ENCODE measurements at regions not wholly inside any gene's neighbourhood (a gene's known extent, or its start where the extent isn't known, plus 50 kb on each side); places are given as distances from the start of the nearest gene placed in this dataset.

DNA sequence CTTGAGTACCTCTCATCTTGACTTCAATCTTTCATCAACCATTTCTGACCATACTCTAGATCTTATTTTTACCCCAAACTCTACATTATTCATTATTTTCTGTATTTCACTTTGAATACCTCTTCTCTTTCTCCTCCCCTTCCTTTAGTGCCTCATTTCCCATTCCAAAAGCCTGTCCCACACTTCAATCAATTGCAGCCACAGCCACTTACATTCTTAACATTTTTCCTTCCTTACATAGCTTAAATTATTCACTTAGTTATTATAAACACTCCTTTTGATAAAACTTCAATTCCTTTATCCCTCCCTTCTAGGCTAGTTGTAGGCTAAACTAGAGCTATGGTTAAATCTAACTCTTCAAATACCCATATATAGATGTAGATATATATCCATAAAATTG, 344.0 kb downstream of the PRR16 start:
- H3K4me3 ChIP-seq = no peak overlapping the region
- intact Hi-C loops (cut with DNase I; ENCODE audit: low total_unique reads) (no loop called here), in situ Hi-C loops (cut with MboI; ENCODE audit: low pct_ligation_motif_present in 1 of 4, low pct_unique_long_range_greater_than_20kb in 1 of 4, low sequenced_read_pairs in 3 of 4) (no loop called here)
- no peaks in the 10 kb centered on the region for H3K4me1 ChIP-seq
- no peak overlapping the region for H3K27ac ChIP-seq
- no peaks in the 10 kb centered on the region for H3K27me3 ChIP-seq
- peaks cover 0 to 4% of the 10 kb centered on the region in 2 donors for H3K9me3 ChIP-seq
- TF ChIP-seq, protein P1, sequence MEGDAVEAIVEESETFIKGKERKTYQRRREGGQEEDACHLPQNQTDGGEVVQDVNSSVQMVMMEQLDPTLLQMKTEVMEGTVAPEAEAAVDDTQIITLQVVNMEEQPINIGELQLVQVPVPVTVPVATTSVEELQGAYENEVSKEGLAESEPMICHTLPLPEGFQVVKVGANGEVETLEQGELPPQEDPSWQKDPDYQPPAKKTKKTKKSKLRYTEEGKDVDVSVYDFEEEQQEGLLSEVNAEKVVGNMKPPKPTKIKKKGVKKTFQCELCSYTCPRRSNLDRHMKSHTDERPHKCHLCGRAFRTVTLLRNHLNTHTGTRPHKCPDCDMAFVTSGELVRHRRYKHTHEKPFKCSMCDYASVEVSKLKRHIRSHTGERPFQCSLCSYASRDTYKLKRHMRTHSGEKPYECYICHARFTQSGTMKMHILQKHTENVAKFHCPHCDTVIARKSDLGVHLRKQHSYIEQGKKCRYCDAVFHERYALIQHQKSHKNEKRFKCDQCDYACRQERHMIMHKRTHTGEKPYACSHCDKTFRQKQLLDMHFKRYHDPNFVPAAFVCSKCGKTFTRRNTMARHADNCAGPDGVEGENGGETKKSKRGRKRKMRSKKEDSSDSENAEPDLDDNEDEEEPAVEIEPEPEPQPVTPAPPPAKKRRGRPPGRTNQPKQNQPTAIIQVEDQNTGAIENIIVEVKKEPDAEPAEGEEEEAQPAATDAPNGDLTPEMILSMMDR (IDR thresholded peaks at IDR 0.05) = no peak
- TF ChIP-seq POLR2AphosphoS5 (IDR thresholded peaks at IDR 0.05) (no peak), EP300 (IDR thresholded peaks at IDR 0.05; ENCODE audit: low read depth) (no peak), POLR2A (IDR thresholded peaks at IDR 0.05) (no peak)
- no peak for DNase-seq
- no peaks in the 10 kb centered on the region for H3K36me3 ChIP-seq

DNA sequence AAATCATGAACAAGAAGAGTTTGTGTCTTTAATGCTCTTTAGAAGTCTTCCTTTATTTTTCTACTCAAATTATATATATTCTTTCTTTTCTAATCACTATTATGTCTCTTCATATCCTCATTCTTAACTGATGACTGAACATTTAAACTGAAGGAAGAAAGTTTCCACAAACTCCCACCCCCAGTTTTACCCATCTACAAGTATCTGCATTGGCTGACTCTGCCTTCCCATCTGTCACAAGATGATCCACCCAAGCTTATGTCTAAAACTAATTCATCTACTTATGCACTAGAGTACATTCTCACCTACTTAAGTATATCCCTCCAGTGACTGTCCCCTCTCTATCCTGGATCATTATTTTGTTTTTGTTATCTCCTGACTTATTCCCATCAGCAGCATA, 344.5 kb downstream of the PRR16 start:
- no peaks in the 10 kb centered on the region for H3K36me3 ChIP-seq
- DNase-seq = no peak
- intact Hi-C loops (cut with DNase I; ENCODE audit: low total_unique reads) (no loop called here), in situ Hi-C loops (cut with MboI; ENCODE audit: low pct_ligation_motif_present in 1 of 4, low pct_unique_long_range_greater_than_20kb in 1 of 4, low sequenced_read_pairs in 3 of 4) (no loop called here)
- TF ChIP-seq, protein P1 (IDR thresholded peaks at IDR 0.05) = no peak
- TF ChIP-seq EP300 (IDR thresholded peaks at IDR 0.05; ENCODE audit: low read depth) = no peak
- no peak for TF ChIP-seq POLR2A (IDR thresholded peaks at IDR 0.05)
- TF ChIP-seq POLR2AphosphoS5 (IDR thresholded peaks at IDR 0.05) = no peak
- H3K4me3 ChIP-seq = no peak overlapping the region
- no peak overlapping the region for H3K27ac ChIP-seq
- no peaks in the 10 kb centered on the region for H3K4me1 ChIP-seq
- peaks cover 0 to 4% of the 10 kb centered on the region in 2 donors for H3K9me3 ChIP-seq
- H3K27me3 ChIP-seq = no peaks in the 10 kb centered on the region

DNA sequence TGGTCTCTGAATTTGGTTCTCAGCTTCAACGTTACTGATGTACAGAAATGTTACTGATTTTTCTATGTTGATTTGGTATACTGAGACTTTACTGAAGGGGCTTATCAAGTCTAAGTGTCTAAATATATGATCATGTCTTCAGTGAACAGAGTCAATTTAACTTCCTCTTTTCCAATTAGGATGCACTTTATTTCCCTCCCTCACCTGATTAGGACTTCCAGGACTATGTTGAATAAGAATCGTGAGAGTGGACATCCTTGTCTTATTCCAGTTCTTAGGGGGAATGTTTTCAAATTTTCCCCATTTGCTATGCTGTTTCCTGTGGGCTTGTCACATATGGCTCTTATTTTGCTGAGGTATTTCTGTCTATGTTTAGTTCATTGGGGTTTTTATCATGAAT, 349.5 kb downstream of the PRR16 start:
- Histone ChIP-seq H3K27ac (no peak overlapping the region), H3K36me3 (no peaks in the 10 kb centered on the region), H3K4me1 (no peaks in the 10 kb centered on the region), H3K27me3 (no peaks in the 10 kb centered on the region), H3K9me3 (peaks cover 0 to 4% of the 10 kb centered on the region in 2 donors), H3K4me3 (no peak overlapping the region)
- TF ChIP-seq POLR2A (IDR thresholded peaks at IDR 0.05) (no peak), EP300 (IDR thresholded peaks at IDR 0.05; ENCODE audit: low read depth) (no peak), POLR2AphosphoS5 (IDR thresholded peaks at IDR 0.05) (no peak)
- TF ChIP-seq, protein P1 (IDR thresholded peaks at IDR 0.05) = no peak
- intact Hi-C loops (cut with DNase I; ENCODE audit: low total_unique reads) (no loop called here), in situ Hi-C loops (cut with MboI; ENCODE audit: low pct_ligation_motif_present in 1 of 4, low pct_unique_long_range_greater_than_20kb in 1 of 4, low sequenced_read_pairs in 3 of 4) (no loop called here)
- no peak for DNase-seq
- WGBS, 2 donors (ENCODE audit: low coverage in 1 of 2) = 85 to 86% methylated on average over 2 of the region's 2 CpGs

DNA sequence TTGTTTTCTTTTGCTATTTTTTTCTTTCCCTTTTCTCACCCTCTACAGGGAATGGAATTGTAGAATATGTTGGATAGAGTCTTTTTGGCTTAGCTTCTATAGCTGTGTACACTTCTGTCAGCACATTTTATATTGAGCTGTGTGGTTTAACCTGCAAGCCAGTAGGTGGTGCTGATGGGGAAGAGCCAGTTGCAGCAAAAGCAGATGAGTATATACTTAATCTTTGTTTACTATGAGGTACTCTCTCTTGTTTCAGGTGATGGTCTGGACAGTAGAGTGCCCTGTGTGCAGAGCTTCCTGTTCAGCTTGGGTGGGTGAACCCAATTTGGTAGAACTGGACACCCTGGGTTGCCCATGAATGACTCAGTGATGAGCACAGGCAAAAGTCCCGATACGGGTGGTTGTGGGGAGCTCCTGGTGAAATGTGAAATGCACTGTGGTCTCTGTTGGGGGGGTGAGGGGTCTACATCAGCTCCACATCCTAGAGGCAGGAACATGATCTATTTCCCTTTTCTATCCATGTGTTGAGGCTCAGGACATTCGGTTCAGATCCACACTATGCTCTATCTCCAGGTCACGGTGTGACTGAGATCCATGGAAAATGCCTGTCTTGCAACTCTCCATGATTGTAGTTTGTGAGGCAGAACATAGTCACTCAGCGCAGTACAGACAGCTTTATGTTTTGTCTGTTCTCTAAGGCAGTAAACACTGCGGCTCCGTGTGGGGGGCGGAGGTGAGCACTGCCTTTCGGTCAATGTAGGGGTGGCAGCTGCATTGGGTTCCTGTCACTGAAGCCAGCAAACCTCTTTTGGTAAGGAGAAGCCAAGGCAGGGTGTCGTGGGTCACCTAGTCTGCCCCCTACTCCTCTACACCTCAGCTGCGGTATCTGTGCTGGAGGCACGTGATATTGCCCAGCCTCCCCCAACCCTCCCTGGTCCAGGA, 353.2 kb downstream of the PRR16 start:
- Histone ChIP-seq H3K4me1 (no peaks in the 10 kb centered on the region), H3K4me3 (no peak overlapping the region), H3K27ac (no peak overlapping the region), H3K9me3 (peaks cover 0 to 1% of the 10 kb centered on the region in 2 donors), H3K36me3 (no peaks in the 10 kb centered on the region), H3K27me3 (no peaks in the 10 kb centered on the region)
- intact Hi-C loops (cut with DNase I; ENCODE audit: low total_unique reads) (no loop called here), in situ Hi-C loops (cut with MboI; ENCODE audit: low pct_ligation_motif_present in 1 of 4, low pct_unique_long_range_greater_than_20kb in 1 of 4, low sequenced_read_pairs in 3 of 4) (no loop called here)
- no peak for DNase-seq
- TF ChIP-seq, protein P1 (IDR thresholded peaks at IDR 0.05) = peak in 2 of 5 experiments; percentile 10 to 11
- TF ChIP-seq POLR2AphosphoS5 (IDR thresholded peaks at IDR 0.05) = no peak
- 94% methylated on average over 12 of the region's 12 CpGs; no CpG with 5 or more reads in 1 of the 2 donors for WGBS, 2 donors (ENCODE audit: low coverage in 1 of 2)

Measured in transverse colon (tissue), 4 donors.